HCT116 (cell line): ENCODE measurements at regions not wholly inside any gene's neighbourhood (a gene's known extent, or its start where the extent isn't known, plus 50 kb on each side); places are given as distances from the start of the nearest gene placed in this dataset.

ENCODE experiments used
- ATAC-seq: fragments of 200-7000 bp; cut with Tn5 transposase; 2 replicates; pipeline ENCODE4 v1.9.1; 2020; ENCODE audit warnings: mild to moderate bottlenecking, moderate library complexity
- BruUV-seq: library from RNA; stranded (reverse); fragments of 400-500 nt; replicated peaks from 2 replicates; lab custom pipeline; 2021; lab: Mats Ljungman, UMichigan
- CTCF ChIA-PET: fragments of 300-600 bp; sonication (Branson Sonifier 250); formaldehyde crosslinking; loops from one replicate; lab custom pipeline; 2021; ENCODE audit warnings: antibody characterized with exemption; lab: Charles Lee
- POLR2A ChIA-PET: fragments of 300-600, 350-600 bp; sonication (Branson Sonifier 250); formaldehyde crosslinking; loops from one replicate; lab custom pipeline; 2021; ENCODE audit warnings: antibody characterized with exemption; lab: Charles Lee
- RAD21 ChIA-PET, 2 experiments: fragments of 300-600 bp; sonication (Branson Sonifier 250); formaldehyde crosslinking; loops; one replicate each; lab custom pipeline; 2023; ENCODE audit warnings: low total read pairs in 2 of 2; ENCODE audit not compliant: uncharacterized antibody in 2 of 2, unreplicated experiment in 2 of 2, low non-redundant PET in 1 of 2; lab: Charles Lee
- DNase-seq: peaks from one replicate; pipeline ENCODE4 v3.0.0-alpha.2; 2010; ENCODE audit warnings: low read depth, low spot score
- H2AFZ ChIP-seq: fragments of 200-600 bp; shearing (Covaris generic), sonication (generic); 2 replicates; pipeline ENCODE4 v1.6.1; 2017; ENCODE audit warnings: low read depth, mixed run types, mixed read lengths, antibody characterized with exemption, low read length; ENCODE audit not compliant: poor library complexity, severe bottlenecking
- H3K27ac ChIP-seq: 2 replicates; pipeline ENCODE4 v1.5.1; 2012; ENCODE audit warnings: low read depth, low read length
- H3K27me3 ChIP-seq: fragments of 200-600 bp; sonication (generic); 2 replicates; pipeline ENCODE4 v1.6.1; 2016; ENCODE audit warnings: mixed run types, low read length, mixed read lengths; ENCODE audit not compliant: insufficient read depth
- H3K36me3 ChIP-seq, 2 experiments: fragments of 200-500 bp in 1 of 2; fragments of 200-600 bp in 1 of 2; sonication (Bioruptor generic) in 1 of 2; sonication (generic) in 1 of 2; 2 replicates each; pipeline versions ENCODE4 v1.5.1 to v1.6.1; 2014 to 2016; ENCODE audit warnings: low read length in 2 of 2, inconsistent platforms in 1 of 2, mixed read lengths in 1 of 2, mixed run types in 1 of 2; ENCODE audit not compliant: insufficient read depth in 2 of 2, control insufficient read depth in 1 of 2
- H3K4me1 ChIP-seq, 2 experiments: fragments of 200-600 bp in 1 of 2; sonication (generic) in 1 of 2; 2 replicates each; pipeline versions ENCODE4 v1.5.1 to v1.6.1; 2012 to 2017; ENCODE audit warnings: low read length in 2 of 2, inconsistent platforms in 1 of 2, mild to moderate bottlenecking in 1 of 2, mixed read lengths in 1 of 2, mixed run types in 1 of 2, moderate library complexity in 1 of 2; ENCODE audit not compliant: insufficient read depth in 2 of 2, control insufficient read depth in 1 of 2
- H3K4me2 ChIP-seq: fragments of 200-600 bp; sonication (generic); 2 replicates; pipeline ENCODE4 v1.6.1; 2017; ENCODE audit warnings: mixed run types, low read length, mixed read lengths
- H3K4me3 ChIP-seq, 2 experiments: fragments of 200-600 bp in 1 of 2; sonication (generic) in 1 of 2; replicated peaks in 1 of 2; 2 replicates each; pipeline ENCODE4 v1.5.1; 2011 to 2016; ENCODE audit warnings: low read length in 2 of 2, control low read depth in 1 of 2, low read depth in 1 of 2, mild to moderate bottlenecking in 1 of 2, mixed read lengths in 1 of 2, mixed run types in 1 of 2
- H3K79me2 ChIP-seq: fragments of 200-600 bp; sonication (generic); 2 replicates; pipeline ENCODE4 v1.6.1; 2017; ENCODE audit warnings: mild to moderate bottlenecking, mixed run types, low read length, moderate library complexity, mixed read lengths; ENCODE audit not compliant: insufficient read depth
- H3K9ac ChIP-seq: fragments of 200-600 bp; sonication (generic); 2 replicates; pipeline ENCODE4 v1.6.1; 2016; ENCODE audit warnings: low read length, mixed read lengths
- H3K9me2 ChIP-seq: fragments of 200-600 bp; sonication (generic), shearing (Covaris generic); 2 replicates; pipeline ENCODE4 v1.6.1; 2017; ENCODE audit warnings: mixed run types, mild to moderate bottlenecking, moderate library complexity; ENCODE audit not compliant: insufficient read depth
- H3K9me3 ChIP-seq, 2 experiments: fragments of 200-500 bp in 1 of 2; fragments of 200-600 bp in 1 of 2; sonication (Bioruptor generic) in 1 of 2; sonication (generic) in 1 of 2; 2 replicates each; pipeline ENCODE4 v1.6.1; 2014 to 2017; ENCODE audit warnings: low read length in 2 of 2, mixed read lengths in 2 of 2, inconsistent platforms in 1 of 2, low read depth in 1 of 2, mild to moderate bottlenecking in 1 of 2, mixed run types in 1 of 2, moderate library complexity in 1 of 2; ENCODE audit not compliant: control insufficient read depth in 1 of 2, insufficient read depth in 1 of 2
- H4K20me1 ChIP-seq: fragments of 200-600 bp; sonication (generic), shearing (Covaris generic); 2 replicates; pipeline ENCODE4 v1.6.1; 2017; ENCODE audit warnings: mixed run types, mild to moderate bottlenecking, moderate library complexity; ENCODE audit not compliant: insufficient read depth
- CBX3 ChIP-seq: IDR thresholded peaks from 2 replicates; pipeline ENCODE4 v1.6.1; 2012; ENCODE audit warnings: low read depth
- CEBPB ChIP-seq: IDR thresholded peaks from 2 replicates; pipeline ENCODE4 v1.6.1; 2012; ENCODE audit warnings: low read depth
- EGR1 ChIP-seq: IDR thresholded peaks from 2 replicates; pipeline ENCODE4 v1.6.1; 2012; ENCODE audit warnings: low read depth
- ELF1 ChIP-seq: IDR thresholded peaks from 2 replicates; pipeline ENCODE4 v1.6.1; 2012; ENCODE audit warnings: low read depth, borderline replicate concordance
- EZH2 ChIP-seq: fragments of 200-600 bp; sonication (generic); IDR thresholded peaks from 2 replicates; pipeline ENCODE4 v1.6.1; 2017; ENCODE audit warnings: antibody characterized with exemption, mixed run types
- EZH2phosphoT487 ChIP-seq: fragments of 200-600 bp; IDR thresholded peaks from 2 replicates; pipeline ENCODE4 v1.6.1; 2018; ENCODE audit warnings: antibody characterized with exemption, borderline replicate concordance
- JUND ChIP-seq: IDR thresholded peaks from 2 replicates; pipeline ENCODE4 v1.6.1; 2012
- POLR2A ChIP-seq: IDR thresholded peaks from 2 replicates; pipeline ENCODE4 v1.7.0; 2011; ENCODE audit warnings: borderline replicate concordance; ENCODE audit not compliant: insufficient read depth, insufficient read length; ENCODE audit errors: extremely low read depth
- POLR2AphosphoS5 ChIP-seq: IDR thresholded peaks from 2 replicates; pipeline ENCODE4 v1.6.1; 2011; ENCODE audit warnings: mild to moderate bottlenecking, low read depth, low read length, moderate library complexity
- RAD21 ChIP-seq: IDR thresholded peaks from 2 replicates; pipeline ENCODE4 v1.6.1; 2012; ENCODE audit warnings: low read depth, mild to moderate bottlenecking
- SIN3A ChIP-seq: IDR thresholded peaks from 2 replicates; pipeline ENCODE4 v1.6.1; 2012; ENCODE audit warnings: low read depth
- SP1 ChIP-seq: IDR thresholded peaks from 2 replicates; pipeline ENCODE4 v1.6.1; 2012; ENCODE audit warnings: low read depth
- ZFX ChIP-seq: fragments of 450-650 bp; IDR thresholded peaks from 2 replicates; pipeline ENCODE4 v1.6.1; 2017
- ZNF274 ChIP-seq: fragments of 200-500 bp; sonication (Bioruptor generic); IDR thresholded peaks from 2 replicates; pipeline ENCODE4 v1.6.1; 2014; ENCODE audit warnings: mild to moderate bottlenecking, low read depth, low read length, inconsistent platforms
- intact Hi-C: fragments of 100-400 bp; cut with micrococcal nuclease; formaldehyde crosslinking; loops from 2 replicates; pipeline ENCODE4 v1.10.0; 2022
- TF ChIP-seq, protein P1 (sequence below): IDR thresholded peaks from 2 replicates; pipeline ENCODE4 v1.6.1; 2012
- TF ChIP-seq, protein P2 (sequence below): IDR thresholded peaks from 2 replicates; pipeline ENCODE4 v1.6.1; 2011; ENCODE audit warnings: mild to moderate bottlenecking, low read length, moderate library complexity; ENCODE audit not compliant: insufficient replicate concordance; ENCODE audit errors: extremely low read depth
- TF ChIP-seq, protein P3 (sequence below): IDR thresholded peaks from 2 replicates; pipeline ENCODE4 v1.6.1; 2012; ENCODE audit warnings: low read depth
- TF ChIP-seq, protein P4 (sequence below): IDR thresholded peaks from 2 replicates; pipeline ENCODE4 v1.6.1; 2012

DNA sequence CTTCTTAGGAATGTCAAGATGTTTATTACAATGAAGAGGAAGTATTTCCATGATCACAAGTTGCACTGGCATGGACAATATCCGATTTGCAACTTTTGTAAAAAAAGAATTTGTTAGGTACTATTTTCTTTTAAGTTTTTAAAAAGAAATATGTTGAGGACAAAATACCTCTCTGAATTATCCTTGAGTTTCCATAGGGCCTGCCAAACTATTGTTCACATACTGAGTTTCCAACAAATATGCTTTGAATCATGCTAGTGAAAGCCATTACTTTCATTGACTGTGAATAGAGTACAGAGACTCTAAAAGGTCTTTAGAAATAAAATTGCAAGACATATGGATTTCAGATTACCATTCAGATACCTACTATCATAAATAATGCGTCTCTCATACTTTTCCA lies 566.1 kb downstream of the TMEM182 start:
- no peaks in the 10 kb centered on the region for H3K9me2 ChIP-seq
- intact Hi-C loops, result no loop called here

More for the DNA sequence above, 566.1 kb downstream of the TMEM182 start:
- no peak overlapping the region for H3K27ac ChIP-seq
- H3K36me3 ChIP-seq, result no peaks in the 10 kb centered on the region
- no peak for DNase-seq
- H3K79me2 ChIP-seq, result no peaks in the 10 kb centered on the region
- H3K4me3 ChIP-seq, result no peak overlapping the region
- H3K9ac ChIP-seq, result no peak overlapping the region
- no peaks in the 10 kb centered on the region for H3K27me3 ChIP-seq
- ATAC-seq, result no peak
- H3K9me3 ChIP-seq, result peaks cover 8 to 9% of the 10 kb centered on the region in 2 experiments; a peak in 2 of 4 replicates
- POLR2A ChIA-PET, result no interaction called here
- RAD21 ChIA-PET, result no interaction called here
- no TSS peak for BruUV-seq
- TF ChIP-seq CBX3 (no peak), POLR2AphosphoS5 (no peak), ZFX (no peak), CEBPB (no peak), EZH2phosphoT487 (no peak), EGR1 (no peak), ELF1 (no peak), SP1 (no peak), SIN3A (no peak), RAD21 (no peak), ZNF274 (no peak), EZH2 (no peak), POLR2A (no peak), JUND (no peak)
- TF ChIP-seq, protein P1, sequence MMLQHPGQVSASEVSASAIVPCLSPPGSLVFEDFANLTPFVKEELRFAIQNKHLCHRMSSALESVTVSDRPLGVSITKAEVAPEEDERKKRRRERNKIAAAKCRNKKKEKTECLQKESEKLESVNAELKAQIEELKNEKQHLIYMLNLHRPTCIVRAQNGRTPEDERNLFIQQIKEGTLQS, result no peak
- TF ChIP-seq, protein P2, sequence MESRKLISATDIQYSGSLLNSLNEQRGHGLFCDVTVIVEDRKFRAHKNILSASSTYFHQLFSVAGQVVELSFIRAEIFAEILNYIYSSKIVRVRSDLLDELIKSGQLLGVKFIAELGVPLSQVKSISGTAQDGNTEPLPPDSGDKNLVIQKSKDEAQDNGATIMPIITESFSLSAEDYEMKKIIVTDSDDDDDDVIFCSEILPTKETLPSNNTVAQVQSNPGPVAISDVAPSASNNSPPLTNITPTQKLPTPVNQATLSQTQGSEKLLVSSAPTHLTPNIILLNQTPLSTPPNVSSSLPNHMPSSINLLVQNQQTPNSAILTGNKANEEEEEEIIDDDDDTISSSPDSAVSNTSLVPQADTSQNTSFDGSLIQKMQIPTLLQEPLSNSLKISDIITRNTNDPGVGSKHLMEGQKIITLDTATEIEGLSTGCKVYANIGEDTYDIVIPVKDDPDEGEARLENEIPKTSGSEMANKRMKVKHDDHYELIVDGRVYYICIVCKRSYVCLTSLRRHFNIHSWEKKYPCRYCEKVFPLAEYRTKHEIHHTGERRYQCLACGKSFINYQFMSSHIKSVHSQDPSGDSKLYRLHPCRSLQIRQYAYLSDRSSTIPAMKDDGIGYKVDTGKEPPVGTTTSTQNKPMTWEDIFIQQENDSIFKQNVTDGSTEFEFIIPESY, result no peak
- TF ChIP-seq, protein P3, sequence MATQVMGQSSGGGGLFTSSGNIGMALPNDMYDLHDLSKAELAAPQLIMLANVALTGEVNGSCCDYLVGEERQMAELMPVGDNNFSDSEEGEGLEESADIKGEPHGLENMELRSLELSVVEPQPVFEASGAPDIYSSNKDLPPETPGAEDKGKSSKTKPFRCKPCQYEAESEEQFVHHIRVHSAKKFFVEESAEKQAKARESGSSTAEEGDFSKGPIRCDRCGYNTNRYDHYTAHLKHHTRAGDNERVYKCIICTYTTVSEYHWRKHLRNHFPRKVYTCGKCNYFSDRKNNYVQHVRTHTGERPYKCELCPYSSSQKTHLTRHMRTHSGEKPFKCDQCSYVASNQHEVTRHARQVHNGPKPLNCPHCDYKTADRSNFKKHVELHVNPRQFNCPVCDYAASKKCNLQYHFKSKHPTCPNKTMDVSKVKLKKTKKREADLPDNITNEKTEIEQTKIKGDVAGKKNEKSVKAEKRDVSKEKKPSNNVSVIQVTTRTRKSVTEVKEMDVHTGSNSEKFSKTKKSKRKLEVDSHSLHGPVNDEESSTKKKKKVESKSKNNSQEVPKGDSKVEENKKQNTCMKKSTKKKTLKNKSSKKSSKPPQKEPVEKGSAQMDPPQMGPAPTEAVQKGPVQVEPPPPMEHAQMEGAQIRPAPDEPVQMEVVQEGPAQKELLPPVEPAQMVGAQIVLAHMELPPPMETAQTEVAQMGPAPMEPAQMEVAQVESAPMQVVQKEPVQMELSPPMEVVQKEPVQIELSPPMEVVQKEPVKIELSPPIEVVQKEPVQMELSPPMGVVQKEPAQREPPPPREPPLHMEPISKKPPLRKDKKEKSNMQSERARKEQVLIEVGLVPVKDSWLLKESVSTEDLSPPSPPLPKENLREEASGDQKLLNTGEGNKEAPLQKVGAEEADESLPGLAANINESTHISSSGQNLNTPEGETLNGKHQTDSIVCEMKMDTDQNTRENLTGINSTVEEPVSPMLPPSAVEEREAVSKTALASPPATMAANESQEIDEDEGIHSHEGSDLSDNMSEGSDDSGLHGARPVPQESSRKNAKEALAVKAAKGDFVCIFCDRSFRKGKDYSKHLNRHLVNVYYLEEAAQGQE, result no peak
- TF ChIP-seq, protein P4, sequence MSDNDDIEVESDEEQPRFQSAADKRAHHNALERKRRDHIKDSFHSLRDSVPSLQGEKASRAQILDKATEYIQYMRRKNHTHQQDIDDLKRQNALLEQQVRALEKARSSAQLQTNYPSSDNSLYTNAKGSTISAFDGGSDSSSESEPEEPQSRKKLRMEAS, result no peak
- no peak overlapping the region for H3K4me2 ChIP-seq
- CTCF ChIA-PET, result no interaction called here
- H3K4me1 ChIP-seq, result no peaks in the 10 kb centered on the region
- H4K20me1 ChIP-seq, result no peaks in the 10 kb centered on the region
- H2AFZ ChIP-seq, result no peak overlapping the region
